ENCODE measurements at regions not wholly inside any gene's neighbourhood (a gene's known extent, or its start where the extent isn't known, plus 50 kb on each side); places are given as distances from the start of the nearest gene placed in this dataset.
"Not testable (repeated sequence)": the region's sequence is repeated elsewhere in the genome, so short reads cannot be mapped to it uniquely, and the experiment has no call there.

DNA sequence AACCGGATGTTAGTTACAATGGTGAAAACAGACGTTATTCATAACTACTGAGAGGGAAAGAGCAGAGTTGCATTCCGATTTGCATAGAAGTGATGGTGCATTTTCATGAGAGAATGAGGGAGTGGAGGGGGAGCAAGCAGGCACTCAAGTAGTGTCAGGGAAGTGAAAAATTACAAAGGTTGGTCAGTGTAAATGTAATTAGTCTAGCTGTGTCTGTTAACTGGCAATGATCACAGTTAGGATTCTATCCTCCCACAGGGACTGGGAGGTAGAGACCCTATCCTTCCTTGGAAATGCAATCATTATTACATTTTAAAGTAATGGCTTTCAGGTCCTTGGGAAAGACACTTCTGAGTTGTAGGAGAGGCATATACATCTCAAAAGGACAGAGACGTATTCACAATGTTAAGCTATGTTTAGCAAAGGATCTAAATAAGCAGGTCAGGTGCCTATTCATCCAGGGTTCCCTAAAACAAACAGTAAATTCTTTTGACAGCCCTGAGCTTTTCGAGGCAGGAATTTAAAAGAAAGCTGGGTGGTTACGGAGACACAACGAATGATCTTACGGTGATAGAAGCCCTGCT is 1671.8 kb upstream of the DDX18 start:
- DNase-seq (no peak), FAIRE-seq (no peak)
- no peaks in the 10 kb centered on the region for H3K27me3 ChIP-seq (ENCODE audit: control insufficient read depth in 3 of 3, insufficient read depth in 3 of 3, low read length in 3 of 3)
- no peaks in the 10 kb centered on the region for H3K36me3 ChIP-seq (ENCODE audit: control insufficient read depth in 3 of 3, insufficient read depth in 2 of 3, low read depth in 1 of 3, low read length in 3 of 3)
- no peaks in the 10 kb centered on the region for H3K9me3 ChIP-seq (ENCODE audit: control insufficient read depth in 2 of 2, insufficient read depth in 1 of 2, low read depth in 1 of 2, low read length in 1 of 2)
- H3K4me1 ChIP-seq (ENCODE audit: control insufficient read depth in 3 of 3, insufficient read depth in 2 of 3, low read depth in 1 of 3, low read length in 2 of 3): no peaks in the 10 kb centered on the region
- no peak overlapping the region for H3K4me3 ChIP-seq (ENCODE audit: low read depth in 1 of 3, low read length in 3 of 3)
- WGBS, 3 donors: 45 to 65% (median 56%) methylated on average over 8 of the region's 8 CpGs
- H3K27ac ChIP-seq (ENCODE audit: low read depth in 1 of 3, low read length in 2 of 3): no peak overlapping the region

DNA sequence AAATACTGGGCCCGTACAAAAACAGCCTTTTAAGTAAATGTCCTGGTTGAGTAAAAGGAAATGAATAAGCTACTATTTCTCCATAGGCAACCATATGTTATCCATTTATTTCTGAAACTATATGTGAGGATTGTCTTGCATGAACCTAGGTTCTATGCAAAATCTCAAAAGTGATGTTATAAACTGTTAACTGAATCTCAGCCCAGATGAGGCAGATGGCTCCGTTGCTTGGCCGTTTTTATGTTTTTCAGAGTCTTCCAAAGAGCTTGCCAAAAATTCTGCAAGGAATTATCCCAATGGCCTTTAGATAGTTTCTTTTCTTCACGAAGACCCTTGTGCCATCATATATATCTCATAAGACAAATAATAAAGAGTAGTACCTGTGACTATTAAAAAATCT is 1669.5 kb upstream of the DDX18 start:
- FAIRE-seq (no peak), DNase-seq (no peak)
- Histone ChIP-seq H3K36me3 (ENCODE audit: control insufficient read depth in 3 of 3, insufficient read depth in 2 of 3, low read depth in 1 of 3, low read length in 3 of 3) (no peaks in the 10 kb centered on the region), H3K4me3 (ENCODE audit: low read depth in 1 of 3, low read length in 3 of 3) (no peak overlapping the region), H3K9me3 (ENCODE audit: control insufficient read depth in 2 of 2, insufficient read depth in 1 of 2, low read depth in 1 of 2, low read length in 1 of 2) (no peaks in the 10 kb centered on the region), H3K27me3 (ENCODE audit: control insufficient read depth in 3 of 3, insufficient read depth in 3 of 3, low read length in 3 of 3) (no peaks in the 10 kb centered on the region), H3K27ac (ENCODE audit: low read depth in 1 of 3, low read length in 2 of 3) (no peak overlapping the region), H3K4me1 (ENCODE audit: control insufficient read depth in 3 of 3, insufficient read depth in 2 of 3, low read depth in 1 of 3, low read length in 2 of 3) (no peaks in the 10 kb centered on the region)
- WGBS, 3 donors: 76 to 78% (median 76%) methylated on average over 4 of the region's 4 CpGs

- FAIRE-seq (no peak), DNase-seq (no peak)
- no peak overlapping the region for H3K27ac ChIP-seq (ENCODE audit: low read depth in 1 of 3, low read length in 2 of 3)
- no peak overlapping the region for H3K4me3 ChIP-seq (ENCODE audit: low read depth in 1 of 3, low read length in 3 of 3)
- H3K9me3 ChIP-seq (ENCODE audit: control insufficient read depth in 2 of 2, insufficient read depth in 1 of 2, low read depth in 1 of 2, low read length in 1 of 2): no peaks in the 10 kb centered on the region
- H3K27me3 ChIP-seq (ENCODE audit: control insufficient read depth in 3 of 3, insufficient read depth in 3 of 3, low read length in 3 of 3): no peaks in the 10 kb centered on the region
- no peaks in the 10 kb centered on the region for H3K4me1 ChIP-seq (ENCODE audit: control insufficient read depth in 3 of 3, insufficient read depth in 2 of 3, low read depth in 1 of 3, low read length in 2 of 3)
- H3K36me3 ChIP-seq (ENCODE audit: control insufficient read depth in 3 of 3, insufficient read depth in 2 of 3, low read depth in 1 of 3, low read length in 3 of 3): no peaks in the 10 kb centered on the region
Measured at GRCh38 chr2:116148361-116148760, 1666.1 kb upstream of the DDX18 start.

- H3K36me3 ChIP-seq (ENCODE audit: control insufficient read depth in 3 of 3, insufficient read depth in 2 of 3, low read depth in 1 of 3, low read length in 3 of 3): no peaks in the 10 kb centered on the region
- no peak overlapping the region for H3K4me3 ChIP-seq (ENCODE audit: low read depth in 1 of 3, low read length in 3 of 3)
- H3K9me3 ChIP-seq (ENCODE audit: control insufficient read depth in 2 of 2, insufficient read depth in 1 of 2, low read depth in 1 of 2, low read length in 1 of 2): peaks cover 0 to 8% of the 10 kb centered on the region in 2 donors
- no peaks in the 10 kb centered on the region for H3K4me1 ChIP-seq (ENCODE audit: control insufficient read depth in 3 of 3, insufficient read depth in 2 of 3, low read depth in 1 of 3, low read length in 2 of 3)
- no peak for FAIRE-seq
- WGBS, 3 donors: 61 to 68% (median 63%) methylated on average over 3 of the region's 3 CpGs
- DNase-seq: no peak
- H3K27me3 ChIP-seq (ENCODE audit: control insufficient read depth in 3 of 3, insufficient read depth in 3 of 3, low read length in 3 of 3): no peaks in the 10 kb centered on the region
- no peak overlapping the region for H3K27ac ChIP-seq (ENCODE audit: low read depth in 1 of 3, low read length in 2 of 3)
Measured at GRCh38 chr2:116153729-116154128, 1660.8 kb upstream of the DDX18 start.

- peaks cover 1 to 38% of the 10 kb centered on the region in 2 donors for H3K9me3 ChIP-seq (ENCODE audit: control insufficient read depth in 2 of 2, insufficient read depth in 1 of 2, low read depth in 1 of 2, low read length in 1 of 2)
- FAIRE-seq (no peak), DNase-seq (no peak)
- no peaks in the 10 kb centered on the region for H3K4me1 ChIP-seq (ENCODE audit: control insufficient read depth in 3 of 3, insufficient read depth in 2 of 3, low read depth in 1 of 3, low read length in 2 of 3)
- WGBS, 3 donors: 73 to 80% (median 76%) methylated on average over 5 of the region's 5 CpGs
- H3K4me3 ChIP-seq (ENCODE audit: low read depth in 1 of 3, low read length in 3 of 3): no peak overlapping the region
- no peaks in the 10 kb centered on the region for H3K27me3 ChIP-seq (ENCODE audit: control insufficient read depth in 3 of 3, insufficient read depth in 3 of 3, low read length in 3 of 3)
- no peaks in the 10 kb centered on the region for H3K36me3 ChIP-seq (ENCODE audit: control insufficient read depth in 3 of 3, insufficient read depth in 2 of 3, low read depth in 1 of 3, low read length in 3 of 3)
- H3K27ac ChIP-seq (ENCODE audit: low read depth in 1 of 3, low read length in 2 of 3): no peak overlapping the region
Measured at GRCh38 chr2:116160657-116161056, 1653.8 kb upstream of the DDX18 start.

DNA sequence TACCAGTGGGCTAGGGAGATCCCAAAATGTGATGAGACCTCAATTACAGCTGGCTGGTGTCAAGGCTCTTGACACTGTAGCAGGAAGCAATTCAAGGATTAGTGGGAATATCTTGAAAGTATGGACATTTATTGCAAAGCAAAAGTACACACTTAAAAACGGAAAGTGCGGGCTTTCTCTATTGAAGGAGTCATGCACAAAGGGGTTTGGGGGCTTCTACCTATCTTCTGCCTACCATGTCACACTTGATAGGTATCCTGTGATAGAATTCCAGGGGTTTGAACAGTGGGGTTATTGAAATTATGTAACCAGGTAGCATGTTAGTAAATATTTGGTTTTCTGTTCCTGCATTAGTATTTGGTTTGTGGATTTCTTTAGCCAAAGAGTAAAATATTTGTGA is 1652.1 kb upstream of the DDX18 start:
- peaks cover 1 to 30% of the 10 kb centered on the region in 2 donors for H3K9me3 ChIP-seq (ENCODE audit: control insufficient read depth in 2 of 2, insufficient read depth in 1 of 2, low read depth in 1 of 2, low read length in 1 of 2)
- WGBS, 3 donors: 89 to 100% (median 98%) methylated on average over 2 of the region's 2 CpGs
- no peak for FAIRE-seq

DNA sequence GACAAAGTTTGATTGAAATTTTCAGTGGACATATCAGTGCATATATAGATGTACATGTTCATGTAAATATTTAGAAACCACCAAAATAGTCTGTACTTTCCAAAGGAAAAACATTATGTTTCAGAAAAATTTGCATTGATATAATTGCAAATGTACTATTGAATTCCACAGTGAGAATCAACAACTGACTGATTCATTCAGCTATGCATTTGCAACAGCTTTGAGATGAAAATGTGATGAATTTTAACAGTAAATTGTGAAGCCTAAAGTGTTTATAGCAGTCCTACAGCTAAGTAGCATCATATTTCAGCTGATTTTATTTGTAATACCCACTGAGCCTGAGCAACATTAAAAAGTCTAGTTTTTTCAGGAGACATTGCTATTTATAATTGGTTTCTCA is 1647.4 kb upstream of the DDX18 start:
- H3K36me3 ChIP-seq (ENCODE audit: control insufficient read depth in 3 of 3, insufficient read depth in 2 of 3, low read depth in 1 of 3, low read length in 3 of 3): no peaks in the 10 kb centered on the region
- no peak for FAIRE-seq
- H3K27me3 ChIP-seq (ENCODE audit: control insufficient read depth in 3 of 3, insufficient read depth in 3 of 3, low read length in 3 of 3): no peaks in the 10 kb centered on the region
- no peak for DNase-seq
- H3K27ac ChIP-seq (ENCODE audit: low read depth in 1 of 3, low read length in 2 of 3): no peak overlapping the region
- H3K4me3 ChIP-seq (ENCODE audit: low read depth in 1 of 3, low read length in 3 of 3): no peak overlapping the region
- no peaks in the 10 kb centered on the region for H3K4me1 ChIP-seq (ENCODE audit: control insufficient read depth in 3 of 3, insufficient read depth in 2 of 3, low read depth in 1 of 3, low read length in 2 of 3)
- peaks cover 0 to 21% of the 10 kb centered on the region in 2 donors for H3K9me3 ChIP-seq (ENCODE audit: control insufficient read depth in 2 of 2, insufficient read depth in 1 of 2, low read depth in 1 of 2, low read length in 1 of 2)

More for the DNA sequence above, 1652.1 kb upstream of the DDX18 start:
- Histone ChIP-seq H3K27me3 (ENCODE audit: control insufficient read depth in 3 of 3, insufficient read depth in 3 of 3, low read length in 3 of 3) (no peaks in the 10 kb centered on the region), H3K4me1 (ENCODE audit: control insufficient read depth in 3 of 3, insufficient read depth in 2 of 3, low read depth in 1 of 3, low read length in 2 of 3) (no peaks in the 10 kb centered on the region), H3K4me3 (ENCODE audit: low read depth in 1 of 3, low read length in 3 of 3) (no peak overlapping the region), H3K36me3 (ENCODE audit: control insufficient read depth in 3 of 3, insufficient read depth in 2 of 3, low read depth in 1 of 3, low read length in 3 of 3) (no peaks in the 10 kb centered on the region), H3K27ac (ENCODE audit: low read depth in 1 of 3, low read length in 2 of 3) (no peak overlapping the region)
- no peak for DNase-seq

GRCh38 chr2:116180072-116180471 is 1634.4 kb upstream of the DDX18 start:
- DNase-seq (no peak), FAIRE-seq (no peak)
- Histone ChIP-seq H3K4me3 (ENCODE audit: low read depth in 1 of 3, low read length in 3 of 3) (no peak overlapping the region), H3K27me3 (ENCODE audit: control insufficient read depth in 3 of 3, insufficient read depth in 3 of 3, low read length in 3 of 3) (no peaks in the 10 kb centered on the region), H3K27ac (ENCODE audit: low read depth in 1 of 3, low read length in 2 of 3) (no peak overlapping the region), H3K4me1 (ENCODE audit: control insufficient read depth in 3 of 3, insufficient read depth in 2 of 3, low read depth in 1 of 3, low read length in 2 of 3) (no peaks in the 10 kb centered on the region), H3K9me3 (ENCODE audit: control insufficient read depth in 2 of 2, insufficient read depth in 1 of 2, low read depth in 1 of 2, low read length in 1 of 2) (no peaks in the 10 kb centered on the region), H3K36me3 (ENCODE audit: control insufficient read depth in 3 of 3, insufficient read depth in 2 of 3, low read depth in 1 of 3, low read length in 3 of 3) (no peaks in the 10 kb centered on the region)
- 42 to 60% (median 43%) methylated on average over 3 of the region's 3 CpGs for WGBS, 3 donors

GRCh38 chr2:116190684-116191083 is 1623.8 kb upstream of the DDX18 start:
- H3K27ac ChIP-seq (ENCODE audit: low read depth in 1 of 3, low read length in 2 of 3); FAIRE-seq; H3K36me3 ChIP-seq (ENCODE audit: control insufficient read depth in 3 of 3, insufficient read depth in 2 of 3, low read depth in 1 of 3, low read length in 3 of 3); H3K27me3 ChIP-seq (ENCODE audit: control insufficient read depth in 3 of 3, insufficient read depth in 3 of 3, low read length in 3 of 3); H3K4me3 ChIP-seq (ENCODE audit: low read depth in 1 of 3, low read length in 3 of 3); H3K4me1 ChIP-seq (ENCODE audit: control insufficient read depth in 3 of 3, insufficient read depth in 2 of 3, low read depth in 1 of 3, low read length in 2 of 3); DNase-seq: not testable (repeated sequence)
- H3K9me3 ChIP-seq (ENCODE audit: control insufficient read depth in 2 of 2, insufficient read depth in 1 of 2, low read depth in 1 of 2, low read length in 1 of 2): peaks cover 1 to 14% of the 10 kb centered on the region in 2 donors
- WGBS, 3 donors: 54 to 69% (median 65%) methylated on average over 2 of the region's 2 CpGs
